Stomach (tissue), 8 donors: ENCODE measurements at regions not wholly inside any gene's neighbourhood (a gene's known extent, or its start where the extent isn't known, plus 50 kb on each side); places are given as distances from the start of the nearest gene placed in this dataset.

Experiments
- DNase-seq, 2 donors: peaks; one replicate each; pipeline versions ENCODE4 v3.0.0 to v3.0.0-alpha.2; 2013 to 2019
- H3K27ac ChIP-seq, 5 donors: fragments of 200-600 bp in 4 of 5; sonication (generic) in 4 of 5; one replicate each; pipeline ENCODE4 v1.5.1; 2013 to 2019; ENCODE audit warnings: mild to moderate bottlenecking in 1 of 5, moderate library complexity in 1 of 5
- H3K27me3 ChIP-seq, 3 donors: fragments of 200-600 bp; sonication (generic); one replicate each; pipeline ENCODE4 v1.5.1; 2017 to 2019; ENCODE audit warnings: mixed run types in 1 of 3
- H3K36me3 ChIP-seq, 4 donors: fragments of 200-600 bp; sonication (generic); 1 replicate in 3 of 4; 2 replicates in 1 of 4; pipeline ENCODE4 v1.5.1; 2016 to 2019
- H3K4me1 ChIP-seq, 4 donors: fragments of 200-600 bp; sonication (generic); one replicate each; pipeline ENCODE4 v1.5.1; 2016 to 2019
- H3K4me3 ChIP-seq, 4 donors: fragments of 200-600 bp; sonication (generic) in 3 of 4; one replicate each; pipeline ENCODE4 v1.5.1; 2016 to 2019; ENCODE audit warnings: mild to moderate bottlenecking in 1 of 4
- H3K9me3 ChIP-seq, 4 donors: fragments of 200-600 bp; sonication (generic); one replicate each; pipeline ENCODE4 v1.5.1; 2016 to 2019
- EP300 ChIP-seq: sonication (generic); formaldehyde crosslinking; IDR thresholded peaks from one replicate; pipeline ENCODE4 v1.6.1; 2017; ENCODE audit warnings: antibody characterized with exemption
- POLR2A ChIP-seq, 4 donors: fragments of 450-650 bp; IDR thresholded peaks; one replicate each; pipeline ENCODE4 v1.6.1; 2016; ENCODE audit warnings: antibody characterized with exemption in 4 of 4, control low read depth in 2 of 4, mild to moderate bottlenecking in 1 of 4, moderate library complexity in 1 of 4
- POLR2AphosphoS5 ChIP-seq, 3 donors: sonication (generic); formaldehyde crosslinking; IDR thresholded peaks; one replicate each; pipeline ENCODE4 v1.6.1; 2016; ENCODE audit warnings: antibody characterized with exemption in 3 of 3
- WGBS, 5 donors: extraction: QIAGEN DNeasy Blood & Tissue Kit in 3 of 5; methylation state at CpG; one replicate each; pipeline versions ENCODE4 v1.1.5 to v1.1.7; 2013 to 2018; 5-methylcytosine and 5-hydroxymethylcytosine counted together
- intact Hi-C: fragments of 100-400 bp; cut with DNase I; formaldehyde crosslinking; loops from one replicate; pipeline ENCODE4 v1.15.1; 2023; ENCODE audit warnings: low total_unique reads
- TF ChIP-seq, protein P1 (sequence below), 7 experiments: fragments of 450-650 bp in 4 of 7; fragments of 200-600 bp in 3 of 7; sonication (generic) in 3 of 7; IDR thresholded peaks; one replicate each; pipeline ENCODE4 v1.5.1; 2016 to 2019; ENCODE audit warnings: antibody characterized with exemption in 7 of 7, control low read depth in 2 of 7, mild to moderate bottlenecking in 1 of 7
- donor health status: healthy with polysubstance abuse.
- donor health status: Bipolar disorder and iron deficiency.
- donor health status: healthy.

- intact Hi-C loops, result no loop called here
- no peak for DNase-seq
- 67 to 89% (median 78%) methylated on average over 3 of the region's 3 CpGs for WGBS, 5 donors
- H3K27me3 ChIP-seq, result no peaks in the 10 kb centered on the region
- no peaks in the 10 kb centered on the region for H3K9me3 ChIP-seq
- H3K4me1 ChIP-seq, result no peaks in the 10 kb centered on the region
- no peaks in the 10 kb centered on the region for H3K36me3 ChIP-seq
- H3K4me3 ChIP-seq, result no peak overlapping the region
- no peak overlapping the region for H3K27ac ChIP-seq
- no peak for TF ChIP-seq POLR2AphosphoS5 (IDR thresholded peaks at IDR 0.05)
- no peak for TF ChIP-seq EP300
- TF ChIP-seq POLR2A (IDR thresholded peaks at IDR 0.05), result no peak
- TF ChIP-seq, protein P1, sequence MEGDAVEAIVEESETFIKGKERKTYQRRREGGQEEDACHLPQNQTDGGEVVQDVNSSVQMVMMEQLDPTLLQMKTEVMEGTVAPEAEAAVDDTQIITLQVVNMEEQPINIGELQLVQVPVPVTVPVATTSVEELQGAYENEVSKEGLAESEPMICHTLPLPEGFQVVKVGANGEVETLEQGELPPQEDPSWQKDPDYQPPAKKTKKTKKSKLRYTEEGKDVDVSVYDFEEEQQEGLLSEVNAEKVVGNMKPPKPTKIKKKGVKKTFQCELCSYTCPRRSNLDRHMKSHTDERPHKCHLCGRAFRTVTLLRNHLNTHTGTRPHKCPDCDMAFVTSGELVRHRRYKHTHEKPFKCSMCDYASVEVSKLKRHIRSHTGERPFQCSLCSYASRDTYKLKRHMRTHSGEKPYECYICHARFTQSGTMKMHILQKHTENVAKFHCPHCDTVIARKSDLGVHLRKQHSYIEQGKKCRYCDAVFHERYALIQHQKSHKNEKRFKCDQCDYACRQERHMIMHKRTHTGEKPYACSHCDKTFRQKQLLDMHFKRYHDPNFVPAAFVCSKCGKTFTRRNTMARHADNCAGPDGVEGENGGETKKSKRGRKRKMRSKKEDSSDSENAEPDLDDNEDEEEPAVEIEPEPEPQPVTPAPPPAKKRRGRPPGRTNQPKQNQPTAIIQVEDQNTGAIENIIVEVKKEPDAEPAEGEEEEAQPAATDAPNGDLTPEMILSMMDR (IDR thresholded peaks at IDR 0.05), result no peak
Measured at GRCh38 chr10:129107525-129107924, 359.5 kb upstream of the MGMT start.

DNA sequence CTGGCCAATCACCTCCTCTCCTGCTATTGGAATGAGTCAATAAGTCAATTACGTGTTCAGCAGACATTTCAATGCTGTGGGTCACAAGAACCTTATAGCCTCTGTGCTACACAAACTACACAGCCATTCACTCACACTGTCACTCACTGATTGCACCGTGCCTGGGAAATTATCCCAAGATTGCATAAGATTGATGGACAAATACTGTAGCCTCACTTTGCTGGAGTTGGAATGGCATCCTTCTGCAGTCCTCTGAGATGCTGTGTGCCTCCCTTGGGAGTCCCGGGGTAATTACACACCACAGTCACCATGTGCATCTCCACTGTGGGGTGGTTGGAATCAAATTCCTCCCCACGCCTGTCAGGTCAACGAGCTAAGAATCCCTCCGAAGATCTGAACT is 358.7 kb upstream of the MGMT start:
- Histone ChIP-seq H3K4me1 (no peaks in the 10 kb centered on the region), H3K27ac (no peak overlapping the region), H3K36me3 (no peaks in the 10 kb centered on the region), H3K4me3 (no peak overlapping the region), H3K27me3 (no peaks in the 10 kb centered on the region), H3K9me3 (no peaks in the 10 kb centered on the region)
- 79 to 83% (median 79%) methylated on average over 6 of the region's 6 CpGs for WGBS, 5 donors
- intact Hi-C loops, result no loop called here
- TF ChIP-seq, protein P1 (IDR thresholded peaks at IDR 0.05), result no peak
- no peak for TF ChIP-seq EP300
- TF ChIP-seq POLR2AphosphoS5 (IDR thresholded peaks at IDR 0.05), result no peak
- no peak for TF ChIP-seq POLR2A (IDR thresholded peaks at IDR 0.05)
- DNase-seq, result no peak

DNA sequence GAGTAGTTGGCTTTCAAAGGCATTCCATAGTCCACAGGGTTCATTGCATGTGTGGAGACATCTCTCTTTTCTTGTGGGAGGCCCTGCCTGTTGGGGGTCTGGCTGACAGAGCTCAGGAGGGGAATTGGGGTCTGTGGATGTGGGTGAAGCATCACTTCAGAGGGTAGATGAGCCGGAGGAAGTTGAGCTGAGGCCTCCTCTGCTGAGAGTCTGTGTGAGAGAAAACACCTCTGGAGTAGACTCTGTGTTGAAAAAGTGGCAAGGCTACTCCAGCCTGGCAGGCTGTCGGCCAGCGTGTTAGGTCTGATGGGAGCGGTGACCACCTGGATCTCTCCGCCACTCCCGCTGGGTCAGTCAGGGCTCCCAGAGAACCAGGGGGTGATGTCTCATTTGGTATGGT is 358.0 kb upstream of the MGMT start:
- intact Hi-C loops, result no loop called here
- no peaks in the 10 kb centered on the region for H3K4me1 ChIP-seq
- no peak overlapping the region for H3K4me3 ChIP-seq
- no peaks in the 10 kb centered on the region for H3K27me3 ChIP-seq
- WGBS, 5 donors, result 87 to 97% (median 94%) methylated on average over 6 of the region's 6 CpGs
- H3K27ac ChIP-seq, result no peak overlapping the region
- H3K9me3 ChIP-seq, result no peaks in the 10 kb centered on the region
- TF ChIP-seq, protein P1 (IDR thresholded peaks at IDR 0.05), result no peak
- no peak for TF ChIP-seq POLR2AphosphoS5 (IDR thresholded peaks at IDR 0.05)
- TF ChIP-seq EP300, result no peak
- no peak for TF ChIP-seq POLR2A (IDR thresholded peaks at IDR 0.05)
- DNase-seq, result no peak
- H3K36me3 ChIP-seq, result no peaks in the 10 kb centered on the region

- no peak for DNase-seq
- TF ChIP-seq POLR2A (IDR thresholded peaks at IDR 0.05) (no peak), POLR2AphosphoS5 (IDR thresholded peaks at IDR 0.05) (no peak), EP300 (no peak)
- TF ChIP-seq, protein P1 (IDR thresholded peaks at IDR 0.05), result no peak
- 86 to 93% (median 88%) methylated on average over 9 to 10 of the region's 10 CpGs for WGBS, 5 donors
- Histone ChIP-seq H3K27ac (no peak overlapping the region), H3K36me3 (no peaks in the 10 kb centered on the region), H3K9me3 (no peaks in the 10 kb centered on the region), H3K27me3 (no peaks in the 10 kb centered on the region), H3K4me3 (no peak overlapping the region), H3K4me1 (no peaks in the 10 kb centered on the region)
- intact Hi-C loops, result no loop called here
Measured at GRCh38 chr10:129110780-129111179, 356.3 kb upstream of the MGMT start.
